WTC11 (cell line): ENCODE measurements at regions not wholly inside any gene's neighbourhood (a gene's known extent, or its start where the extent isn't known, plus 50 kb on each side); places are given as distances from the start of the nearest gene placed in this dataset.
"Not testable (repeated sequence)": the region's sequence is repeated elsewhere in the genome, so short reads cannot be mapped to it uniquely, and the experiment has no call there.

Source experiments
- ATAC-seq: fragments of 200-7000 bp; cut with Tn5 transposase; 2 replicates; pipeline ENCODE4 v1.10.0; 2021; ENCODE audit warnings: mild to moderate bottlenecking, moderate library complexity
- CTCF ChIA-PET: fragments of 300-600 bp; sonication (Branson Sonifier 250); formaldehyde crosslinking; loops from one replicate; lab custom pipeline; 2021; ENCODE audit warnings: antibody characterized with exemption; lab: Charles Lee
- POLR2A ChIA-PET: fragments of 350-600 bp; sonication (Branson Sonifier 250); formaldehyde crosslinking; loops from one replicate; lab custom pipeline; 2021; ENCODE audit warnings: antibody characterized with exemption; lab: Charles Lee
- DNase-seq: peaks from one replicate; pipeline ENCODE4 v3.0.0; 2021; ENCODE audit warnings: low spot score
- H3K27ac Mint-ChIP-seq: 2 replicates; pipeline ENCODE4 v1.8.0; 2021; ENCODE audit warnings: mixed read lengths
- H3K27me3 Mint-ChIP-seq: 2 replicates; pipeline ENCODE4 v1.8.0; 2021; ENCODE audit warnings: low read depth, mild to moderate bottlenecking, moderate library complexity, mixed read lengths
- H3K36me3 Mint-ChIP-seq: 2 replicates; pipeline ENCODE4 v1.8.0; 2021; ENCODE audit warnings: mixed read lengths
- H3K4me1 Mint-ChIP-seq: 2 replicates; pipeline ENCODE4 v1.8.0; 2022; ENCODE audit warnings: mixed read lengths
- H3K4me3 Mint-ChIP-seq: 2 replicates; pipeline ENCODE4 v1.8.0; 2021; ENCODE audit warnings: mild to moderate bottlenecking, moderate library complexity, mixed read lengths
- H3K9me3 Mint-ChIP-seq: 2 replicates; pipeline ENCODE4 v1.8.0; 2021; ENCODE audit warnings: mixed read lengths
- CBFB ChIP-seq: sonication (generic); formaldehyde crosslinking; IDR thresholded peaks from 2 replicates; pipeline ENCODE4 v1.8.1; 2022; ENCODE audit warnings: mild to moderate bottlenecking, low read depth, missing genetic modification reagents
- CREB1 ChIP-seq: sonication (generic); formaldehyde crosslinking; IDR thresholded peaks from 2 replicates; pipeline ENCODE4 v1.8.0; 2023; ENCODE audit warnings: mild to moderate bottlenecking, missing genetic modification reagents
- E2F1 ChIP-seq: sonication (generic); formaldehyde crosslinking; IDR thresholded peaks from 2 replicates; pipeline ENCODE4 v1.8.0; 2022; ENCODE audit warnings: mild to moderate bottlenecking, missing genetic modification reagents
- EMX1 ChIP-seq: fragments of 250-450 bp; sonication (Bioruptor Pico); IDR thresholded peaks from 2 replicates; pipeline ENCODE4 v1.8.0; 2021; ENCODE audit warnings: mild to moderate bottlenecking
- ETV6 ChIP-seq: sonication (generic); formaldehyde crosslinking; IDR thresholded peaks from 2 replicates; pipeline ENCODE4 v1.8.1; 2022; ENCODE audit warnings: mild to moderate bottlenecking, missing genetic modification reagents
- FOXJ3 ChIP-seq: sonication (generic); formaldehyde crosslinking; IDR thresholded peaks from 2 replicates; pipeline ENCODE4 v1.9.0; 2021; ENCODE audit warnings: missing genetic modification reagents, mild to moderate bottlenecking, borderline replicate concordance
- FOXP1 ChIP-seq: sonication (generic); formaldehyde crosslinking; IDR thresholded peaks from 2 replicates; pipeline ENCODE4 v1.8.0; 2022; ENCODE audit warnings: missing genetic modification reagents, mild to moderate bottlenecking, moderate library complexity, borderline replicate concordance
- JAZF1 ChIP-seq: fragments of 250-450 bp; sonication (Bioruptor Pico); IDR thresholded peaks from 2 replicates; pipeline ENCODE4 v1.9.0; 2021; ENCODE audit warnings: moderate library complexity, mild to moderate bottlenecking, inconsistent platforms
- JUN ChIP-seq: sonication (generic); formaldehyde crosslinking; IDR thresholded peaks from 2 replicates; pipeline ENCODE4 v1.8.0; 2023; ENCODE audit warnings: mild to moderate bottlenecking, missing genetic modification reagents
- PRRX2 ChIP-seq: fragments of 250-450 bp; sonication (Bioruptor Pico); IDR thresholded peaks from 2 replicates; pipeline ENCODE4 v1.8.0; 2021; ENCODE audit warnings: mild to moderate bottlenecking
- SOX15 ChIP-seq: fragments of 250-450 bp; sonication (Bioruptor Pico); IDR thresholded peaks from 2 replicates; pipeline ENCODE4 v1.9.0; 2021; ENCODE audit warnings: mild to moderate bottlenecking
- ZNF396 ChIP-seq: fragments of 250-450 bp; sonication (Bioruptor Pico); IDR thresholded peaks from 2 replicates; pipeline ENCODE4 v1.8.0; 2021; ENCODE audit warnings: mild to moderate bottlenecking, moderate library complexity, borderline replicate concordance
- ZNF512 ChIP-seq: sonication (generic); formaldehyde crosslinking; IDR thresholded peaks from 2 replicates; pipeline ENCODE4 v1.8.1; 2022; ENCODE audit warnings: missing genetic modification reagents, borderline replicate concordance
- TF ChIP-seq, protein P1 (sequence below): fragments of 250-450 bp; sonication (Bioruptor Pico); IDR thresholded peaks from 2 replicates; pipeline ENCODE4 v1.9.0; 2021; ENCODE audit warnings: mild to moderate bottlenecking
- TF ChIP-seq, protein P2 (sequence below): sonication (generic); formaldehyde crosslinking; IDR thresholded peaks from 2 replicates; pipeline ENCODE4 v1.8.0; 2022; ENCODE audit warnings: mild to moderate bottlenecking, missing genetic modification reagents
- TF ChIP-seq, protein P3 (sequence below): sonication (generic); formaldehyde crosslinking; IDR thresholded peaks from 2 replicates; pipeline ENCODE4 v1.8.1; 2022; ENCODE audit warnings: low read depth, mild to moderate bottlenecking, moderate library complexity, missing genetic modification reagents, borderline replicate concordance
- TF ChIP-seq, protein P4 (sequence below): sonication (generic); formaldehyde crosslinking; IDR thresholded peaks from 2 replicates; pipeline ENCODE4 v1.8.0; 2022; ENCODE audit warnings: mild to moderate bottlenecking, missing genetic modification reagents
- TF ChIP-seq, protein P5 (sequence below): sonication (generic); formaldehyde crosslinking; IDR thresholded peaks from 2 replicates; pipeline ENCODE4 v1.8.0; 2022; ENCODE audit warnings: missing genetic modification reagents

DNA sequence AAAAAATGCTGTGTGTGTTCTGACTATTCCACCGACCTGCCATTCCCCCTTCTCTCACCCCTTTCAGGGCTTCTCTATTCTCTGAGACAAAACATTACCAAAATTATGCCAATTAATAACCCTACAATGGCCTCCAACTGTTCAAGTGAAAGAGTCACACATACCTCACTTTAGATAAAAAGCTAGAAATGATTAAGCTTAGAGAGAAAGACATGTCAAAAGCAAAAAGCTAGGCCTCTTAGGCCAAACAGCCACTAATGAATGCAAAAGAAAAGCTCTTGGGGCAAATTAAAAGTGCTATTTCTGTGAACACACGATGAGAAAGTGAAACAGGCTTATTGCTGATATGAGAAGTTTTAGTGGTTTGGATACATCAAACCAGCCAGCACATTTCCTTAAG is 279.6 kb upstream of the GRAMD2B start (continued):
- no peak for TF ChIP-seq ZNF512 (CRISPR knock-in tag)
- no peak for TF ChIP-seq ETV6
- no peak for TF ChIP-seq SOX15 (CRISPR knock-in tag)
- TF ChIP-seq, protein P1, sequence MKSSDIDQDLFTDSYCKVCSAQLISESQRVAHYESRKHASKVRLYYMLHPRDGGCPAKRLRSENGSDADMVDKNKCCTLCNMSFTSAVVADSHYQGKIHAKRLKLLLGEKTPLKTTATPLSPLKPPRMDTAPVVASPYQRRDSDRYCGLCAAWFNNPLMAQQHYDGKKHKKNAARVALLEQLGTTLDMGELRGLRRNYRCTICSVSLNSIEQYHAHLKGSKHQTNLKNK (CRISPR knock-in tag): no peak
- TF ChIP-seq, protein P2, sequence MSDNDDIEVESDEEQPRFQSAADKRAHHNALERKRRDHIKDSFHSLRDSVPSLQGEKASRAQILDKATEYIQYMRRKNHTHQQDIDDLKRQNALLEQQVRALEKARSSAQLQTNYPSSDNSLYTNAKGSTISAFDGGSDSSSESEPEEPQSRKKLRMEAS (CRISPR knock-in tag): no peak
- TF ChIP-seq, protein P3, sequence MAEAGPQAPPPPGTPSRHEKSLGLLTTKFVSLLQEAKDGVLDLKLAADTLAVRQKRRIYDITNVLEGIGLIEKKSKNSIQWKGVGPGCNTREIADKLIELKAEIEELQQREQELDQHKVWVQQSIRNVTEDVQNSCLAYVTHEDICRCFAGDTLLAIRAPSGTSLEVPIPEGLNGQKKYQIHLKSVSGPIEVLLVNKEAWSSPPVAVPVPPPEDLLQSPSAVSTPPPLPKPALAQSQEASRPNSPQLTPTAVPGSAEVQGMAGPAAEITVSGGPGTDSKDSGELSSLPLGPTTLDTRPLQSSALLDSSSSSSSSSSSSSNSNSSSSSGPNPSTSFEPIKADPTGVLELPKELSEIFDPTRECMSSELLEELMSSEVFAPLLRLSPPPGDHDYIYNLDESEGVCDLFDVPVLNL: no peak
- TF ChIP-seq E2F1 (CRISPR knock-in tag): no peak
- TF ChIP-seq, protein P4, sequence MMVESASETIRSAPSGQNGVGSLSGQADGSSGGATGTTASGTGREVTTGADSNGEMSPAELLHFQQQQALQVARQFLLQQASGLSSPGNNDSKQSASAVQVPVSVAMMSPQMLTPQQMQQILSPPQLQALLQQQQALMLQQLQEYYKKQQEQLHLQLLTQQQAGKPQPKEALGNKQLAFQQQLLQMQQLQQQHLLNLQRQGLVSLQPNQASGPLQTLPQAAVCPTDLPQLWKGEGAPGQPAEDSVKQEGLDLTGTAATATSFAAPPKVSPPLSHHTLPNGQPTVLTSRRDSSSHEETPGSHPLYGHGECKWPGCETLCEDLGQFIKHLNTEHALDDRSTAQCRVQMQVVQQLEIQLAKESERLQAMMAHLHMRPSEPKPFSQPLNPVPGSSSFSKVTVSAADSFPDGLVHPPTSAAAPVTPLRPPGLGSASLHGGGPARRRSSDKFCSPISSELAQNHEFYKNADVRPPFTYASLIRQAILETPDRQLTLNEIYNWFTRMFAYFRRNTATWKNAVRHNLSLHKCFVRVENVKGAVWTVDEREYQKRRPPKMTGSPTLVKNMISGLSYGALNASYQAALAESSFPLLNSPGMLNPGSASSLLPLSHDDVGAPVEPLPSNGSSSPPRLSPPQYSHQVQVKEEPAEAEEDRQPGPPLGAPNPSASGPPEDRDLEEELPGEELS: no peak
- TF ChIP-seq, all 79 proteins: peak for 0

- peaks cover 25% of the 10 kb centered on the region for H3K36me3 Mint-ChIP-seq
- POLR2A ChIA-PET, H3K27me3 Mint-ChIP-seq: not testable (repeated sequence)
These were observed 272.9 kb upstream of the GRAMD2B start for GRCh38 chr5:126150319-126150718.

GRCh38 chr5:126155298-126155697 is 267.9 kb upstream of the GRAMD2B start:
- H3K27ac Mint-ChIP-seq, DNase-seq, POLR2A ChIA-PET, H3K4me1 Mint-ChIP-seq, H3K27me3 Mint-ChIP-seq, ATAC-seq, CTCF ChIA-PET, H3K4me3 Mint-ChIP-seq: not testable (repeated sequence)
- Mint-ChIP-seq H3K36me3 (peaks cover 60% of the 10 kb centered on the region), H3K9me3 (peaks cover 67% of the 10 kb centered on the region)

More at GRCh38 chr5:126150319-126150718, 272.9 kb upstream of the GRAMD2B start:
- DNase-seq, ATAC-seq, H3K4me1 Mint-ChIP-seq, H3K4me3 Mint-ChIP-seq, CTCF ChIA-PET, H3K27ac Mint-ChIP-seq: not testable (repeated sequence)
- H3K9me3 Mint-ChIP-seq: peaks cover 29% of the 10 kb centered on the region

DNA sequence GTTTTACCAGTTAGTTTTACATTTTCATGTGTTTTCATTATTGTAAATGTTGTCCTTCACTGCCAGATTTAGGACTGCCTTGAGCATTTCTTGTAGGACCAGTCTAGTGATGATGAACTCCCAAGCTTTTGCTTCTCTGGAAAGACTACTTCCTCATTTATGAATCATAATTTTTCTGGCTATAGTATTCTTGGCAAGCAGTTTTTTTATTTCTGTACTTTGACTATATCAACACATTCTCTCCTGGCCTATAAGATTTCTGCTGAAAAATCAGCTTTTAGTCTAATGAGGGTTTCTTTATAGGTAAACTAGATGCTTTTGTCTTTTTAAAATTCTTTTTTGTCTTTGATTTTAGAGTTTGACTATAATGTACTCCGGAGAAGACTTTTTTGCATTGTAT is 256.8 kb upstream of the GRAMD2B start:
- no peak overlapping the region for H3K27ac Mint-ChIP-seq
- ChIA-PET CTCF (no interaction called here), POLR2A (no interaction called here)
- no peaks in the 10 kb centered on the region for H3K4me1 Mint-ChIP-seq
- H3K9me3 Mint-ChIP-seq: peaks cover 31% of the 10 kb centered on the region
- DNase-seq (no peak), ATAC-seq (no peak)
- no peaks in the 10 kb centered on the region for H3K27me3 Mint-ChIP-seq
- no peak overlapping the region for H3K4me3 Mint-ChIP-seq
- peaks cover 22% of the 10 kb centered on the region for H3K36me3 Mint-ChIP-seq
- TF ChIP-seq PRRX2 (CRISPR knock-in tag): no peak
- TF ChIP-seq JAZF1 (CRISPR knock-in tag): no peak
- TF ChIP-seq, protein P5, sequence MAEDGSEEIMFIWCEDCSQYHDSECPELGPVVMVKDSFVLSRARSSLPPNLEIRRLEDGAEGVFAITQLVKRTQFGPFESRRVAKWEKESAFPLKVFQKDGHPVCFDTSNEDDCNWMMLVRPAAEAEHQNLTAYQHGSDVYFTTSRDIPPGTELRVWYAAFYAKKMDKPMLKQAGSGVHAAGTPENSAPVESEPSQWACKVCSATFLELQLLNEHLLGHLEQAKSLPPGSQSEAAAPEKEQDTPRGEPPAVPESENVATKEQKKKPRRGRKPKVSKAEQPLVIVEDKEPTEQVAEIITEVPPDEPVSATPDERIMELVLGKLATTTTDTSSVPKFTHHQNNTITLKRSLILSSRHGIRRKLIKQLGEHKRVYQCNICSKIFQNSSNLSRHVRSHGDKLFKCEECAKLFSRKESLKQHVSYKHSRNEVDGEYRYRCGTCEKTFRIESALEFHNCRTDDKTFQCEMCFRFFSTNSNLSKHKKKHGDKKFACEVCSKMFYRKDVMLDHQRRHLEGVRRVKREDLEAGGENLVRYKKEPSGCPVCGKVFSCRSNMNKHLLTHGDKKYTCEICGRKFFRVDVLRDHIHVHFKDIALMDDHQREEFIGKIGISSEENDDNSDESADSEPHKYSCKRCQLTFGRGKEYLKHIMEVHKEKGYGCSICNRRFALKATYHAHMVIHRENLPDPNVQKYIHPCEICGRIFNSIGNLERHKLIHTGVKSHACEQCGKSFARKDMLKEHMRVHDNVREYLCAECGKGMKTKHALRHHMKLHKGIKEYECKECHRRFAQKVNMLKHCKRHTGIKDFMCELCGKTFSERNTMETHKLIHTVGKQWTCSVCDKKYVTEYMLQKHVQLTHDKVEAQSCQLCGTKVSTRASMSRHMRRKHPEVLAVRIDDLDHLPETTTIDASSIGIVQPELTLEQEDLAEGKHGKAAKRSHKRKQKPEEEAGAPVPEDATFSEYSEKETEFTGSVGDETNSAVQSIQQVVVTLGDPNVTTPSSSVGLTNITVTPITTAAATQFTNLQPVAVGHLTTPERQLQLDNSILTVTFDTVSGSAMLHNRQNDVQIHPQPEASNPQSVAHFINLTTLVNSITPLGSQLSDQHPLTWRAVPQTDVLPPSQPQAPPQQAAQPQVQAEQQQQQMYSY (CRISPR knock-in tag): no peak
- TF ChIP-seq, protein P3: no peak
- no peak for TF ChIP-seq FOXJ3 (CRISPR knock-in tag)
- no peak for TF ChIP-seq EMX1 (CRISPR knock-in tag)
- no peak for TF ChIP-seq CREB1
- no peak for TF ChIP-seq JUN (CRISPR knock-in tag)
- no peak for TF ChIP-seq SOX15 (CRISPR knock-in tag)
- TF ChIP-seq FOXP1: no peak
- no peak for TF ChIP-seq CBFB
- TF ChIP-seq ZNF396 (CRISPR knock-in tag): no peak
